NB4 (cell line): ENCODE measurements at regions not wholly inside any gene's neighbourhood (a gene's known extent, or its start where the extent isn't known, plus 50 kb on each side); places are given as distances from the start of the nearest gene placed in this dataset.

ENCODE experiments used
- CTCF ChIP-seq: IDR thresholded peaks from one replicate; pipeline ENCODE4 v1.5.1; 2012; ENCODE audit warnings: low read depth, low read length
- MAX ChIP-seq: IDR thresholded peaks from 2 replicates; pipeline ENCODE4 v1.6.1; 2011; ENCODE audit warnings: low read depth, low read length
- MYC ChIP-seq: IDR thresholded peaks from 2 replicates; pipeline ENCODE4 v1.6.1; 2011; ENCODE audit warnings: low read depth, low read length
- POLR2A ChIP-seq: IDR thresholded peaks from 2 replicates; pipeline ENCODE4 v1.6.1; 2011; ENCODE audit warnings: mild to moderate bottlenecking; ENCODE audit not compliant: insufficient read length; ENCODE audit errors: extremely low read depth

GRCh38 chr7:91348711-91349110, 84.5 kb downstream of the FZD1 start:
- no peak for TF ChIP-seq CTCF
- TF ChIP-seq MAX = no peak
- TF ChIP-seq POLR2A = no peak
- no peak for TF ChIP-seq MYC
